NCI-H1930 (cell line): ENCODE measurements at regions not wholly inside any gene's neighbourhood (a gene's known extent, or its start where the extent isn't known, plus 50 kb on each side); places are given as distances from the start of the nearest gene placed in this dataset.

Experiments used
- DNase-seq, 2 experiments: peaks; one replicate each; lab custom pipeline; 2025; lab: John Stamatoyannopoulos, UW

DNA sequence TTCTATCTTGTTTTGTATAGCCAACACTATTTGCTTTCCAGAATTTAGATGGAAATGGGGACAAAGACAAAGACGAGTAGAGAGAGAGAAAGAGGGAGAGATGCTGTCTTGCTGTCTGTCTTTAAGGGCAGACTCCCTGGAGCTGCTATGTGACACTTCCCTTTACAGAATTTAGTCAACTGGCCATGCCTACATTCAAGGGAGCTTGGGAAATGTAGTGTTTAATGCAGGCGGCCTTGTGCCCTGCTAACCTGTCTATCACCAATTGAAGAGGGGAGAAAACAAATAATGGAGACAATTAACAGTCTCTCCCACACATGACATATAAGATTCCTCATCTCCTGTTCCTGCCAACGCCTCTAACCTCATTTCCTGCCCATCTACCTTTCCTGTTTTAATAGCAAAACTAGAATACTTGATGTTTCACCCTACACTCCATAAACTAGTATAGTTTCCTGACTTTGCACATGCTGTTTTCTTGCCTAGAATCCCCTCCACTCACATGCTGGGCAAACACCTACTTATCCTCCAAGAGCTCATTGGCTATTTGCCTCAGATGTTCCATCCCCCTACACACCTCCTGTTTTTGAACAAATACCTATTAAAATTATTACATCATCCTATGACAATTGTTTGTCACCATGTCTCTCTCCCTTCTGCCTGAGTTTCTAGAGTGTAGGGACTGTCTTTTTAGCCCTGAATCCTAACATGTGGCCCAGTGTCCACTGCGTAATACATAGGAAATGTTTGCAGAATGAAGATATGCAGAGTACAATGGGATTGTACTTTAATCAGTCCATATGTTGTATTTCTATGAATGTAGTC is 117.2 kb downstream of the SLC25A24 start:
- DNase-seq: peak in 1 of 2 experiments; percentile 12

DNA sequence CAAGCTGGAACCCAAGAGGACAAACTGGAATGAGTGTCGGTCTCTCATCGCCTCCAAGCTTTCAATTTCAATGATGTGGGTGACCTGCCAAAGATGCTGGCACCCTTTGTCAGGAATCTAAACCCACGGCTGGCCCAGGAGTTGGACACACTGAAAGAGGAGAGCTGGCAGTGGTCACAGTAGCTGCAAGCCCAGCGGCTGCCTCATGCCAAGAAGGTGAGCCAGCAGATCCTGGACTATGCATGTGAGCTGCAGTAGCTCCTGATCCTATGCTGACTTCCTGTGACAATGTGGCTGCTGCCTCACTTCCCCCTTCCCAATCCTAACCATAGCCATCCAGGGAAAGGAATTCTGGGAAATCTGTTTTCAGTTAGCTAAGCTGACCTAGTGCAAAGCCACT is 117.0 kb upstream of the VAV3 start:
- no peak for DNase-seq

DNA sequence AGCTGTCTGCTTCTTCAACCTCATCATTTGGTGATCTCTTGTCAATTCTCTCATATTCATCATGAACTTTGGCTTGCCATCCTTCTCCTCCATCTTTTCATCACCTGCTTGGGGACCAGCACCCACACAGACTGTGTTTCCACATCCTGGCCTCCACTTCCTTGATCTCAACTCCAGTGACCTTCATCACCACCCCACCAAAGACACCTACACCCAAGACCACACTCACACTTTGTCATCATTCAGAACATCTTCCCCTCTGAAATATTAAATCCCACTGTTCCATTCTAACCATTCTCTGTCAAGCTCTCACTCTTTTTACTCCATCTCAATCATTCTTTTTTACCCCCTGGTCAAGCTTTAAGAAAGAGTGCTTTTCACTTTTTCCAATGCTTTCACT is 115.5 kb upstream of the VAV3 start:
- no peak for DNase-seq

DNA sequence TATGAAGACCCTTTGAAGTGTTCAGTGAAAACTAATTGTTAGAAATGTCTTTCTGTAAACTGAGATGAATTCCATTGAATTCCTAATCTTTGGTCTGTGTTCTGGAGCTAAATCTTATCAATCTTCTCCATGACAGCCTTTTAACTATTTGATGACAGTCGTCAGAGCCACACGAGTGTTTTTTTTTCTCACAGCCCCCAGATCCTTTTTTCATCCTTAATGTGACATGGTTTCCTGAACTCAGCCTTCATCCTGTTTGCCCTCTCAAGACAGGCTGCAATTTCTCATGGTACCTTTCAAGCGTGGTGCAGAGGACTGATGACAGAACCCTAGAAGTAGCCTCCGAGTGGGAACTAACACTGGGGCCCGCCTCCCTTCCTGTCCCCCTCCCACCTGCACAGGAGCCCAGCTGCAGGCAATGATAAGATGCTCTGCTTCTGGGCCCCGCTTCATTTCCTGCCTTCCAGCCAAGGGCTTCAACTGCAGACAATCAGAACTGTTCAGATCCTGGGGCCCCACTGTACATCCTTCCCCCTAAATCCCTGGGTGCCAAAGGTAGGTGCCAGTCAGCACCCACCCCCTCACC is 114.6 kb upstream of the VAV3 start:
- no peak for DNase-seq

DNA sequence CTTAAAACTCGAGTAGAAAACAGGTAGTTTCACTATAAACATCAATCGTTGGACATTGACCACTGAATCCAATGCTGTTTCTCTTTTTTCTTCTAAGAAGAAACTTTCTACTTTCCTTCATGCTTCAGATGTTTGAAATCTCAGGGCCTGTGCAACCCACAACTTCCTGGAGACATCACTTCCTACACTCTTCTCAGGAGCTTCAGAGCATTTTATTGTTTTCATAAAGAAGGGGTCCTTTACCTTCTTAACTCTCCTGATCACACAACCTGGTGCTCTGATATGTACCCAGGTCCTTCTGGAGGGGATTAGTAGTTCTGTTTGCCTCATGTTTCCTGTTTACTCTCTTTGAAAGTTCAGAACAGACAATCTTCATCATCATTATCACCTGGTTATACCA is 113.0 kb upstream of the VAV3 start:
- DNase-seq: no peak

DNA sequence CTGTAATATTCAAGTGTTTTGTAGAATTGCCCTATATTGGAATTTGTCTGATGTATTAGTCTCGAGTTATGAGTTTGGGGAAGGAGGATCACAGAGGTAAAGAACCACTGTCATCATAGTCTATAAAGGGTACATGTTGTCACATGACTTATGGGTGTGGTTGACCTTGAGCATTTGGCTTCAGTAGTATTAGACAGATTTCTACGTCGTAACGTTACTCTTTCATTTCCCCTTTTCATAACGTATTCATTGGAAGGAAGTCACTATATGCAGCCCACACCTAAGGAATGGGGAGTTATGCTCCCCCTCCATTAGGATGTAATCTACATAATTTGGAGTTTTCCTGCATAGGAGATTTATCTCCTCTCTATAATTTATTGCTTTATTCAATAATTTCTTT is 110.1 kb upstream of the VAV3 start:
- DNase-seq: no peak

DNA sequence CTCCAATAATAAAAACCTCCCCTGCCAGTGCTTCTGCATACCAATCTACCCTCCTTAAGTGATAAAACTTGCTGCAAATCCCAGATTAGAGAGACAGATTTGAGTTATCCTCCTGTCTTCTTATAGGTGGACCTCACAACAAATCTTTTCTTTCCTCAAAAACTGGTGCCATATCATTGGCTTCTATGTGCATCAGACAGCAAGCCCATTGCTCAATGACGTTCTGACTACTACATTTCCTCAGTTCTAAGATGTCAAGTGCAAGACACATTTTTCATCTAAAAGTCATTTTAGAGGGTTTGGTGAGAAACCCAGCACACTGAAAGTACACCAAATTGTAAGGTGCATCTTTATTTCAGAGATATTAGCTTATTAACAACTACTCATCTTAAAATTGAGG is 107.8 kb upstream of the VAV3 start:
- DNase-seq: no peak

DNA sequence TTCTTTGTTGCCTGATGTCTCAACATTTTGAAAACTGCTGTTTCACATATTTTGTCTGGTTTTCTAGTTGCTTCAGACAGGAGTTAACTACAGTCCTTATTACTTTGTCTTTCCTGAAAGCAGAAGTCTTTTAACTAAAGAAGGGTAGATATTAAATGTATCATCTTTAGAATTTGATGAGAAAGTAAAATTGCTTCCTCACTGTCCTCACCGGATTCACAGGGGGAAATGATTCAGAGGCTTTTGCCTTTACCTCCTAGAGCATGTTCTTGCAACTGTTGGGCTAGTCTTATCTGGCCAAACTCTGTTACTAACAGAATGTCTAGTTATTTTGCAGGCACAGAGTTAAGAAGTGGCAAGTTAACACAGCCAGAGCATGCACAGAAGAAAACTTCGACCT is 107.2 kb upstream of the VAV3 start:
- DNase-seq: no peak

DNA sequence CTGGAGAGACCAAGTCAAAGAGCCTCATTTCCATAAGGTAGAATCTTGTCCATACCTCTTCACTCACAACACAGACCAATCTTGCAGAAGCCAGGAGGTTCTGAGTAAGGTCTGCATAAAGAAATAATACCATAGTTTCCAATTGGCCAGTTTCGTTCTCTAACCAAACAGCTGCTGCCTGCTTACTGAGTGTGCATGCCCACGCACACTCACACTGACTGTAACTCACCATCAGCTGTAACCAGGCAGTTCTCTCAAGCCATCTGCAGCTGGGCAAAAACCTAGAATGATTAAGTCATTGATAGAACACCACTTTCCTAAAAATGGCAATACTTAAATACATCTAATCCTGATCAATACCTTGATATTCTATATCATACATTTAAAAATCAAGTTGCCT is 106.6 kb upstream of the VAV3 start:
- no peak for DNase-seq

DNA sequence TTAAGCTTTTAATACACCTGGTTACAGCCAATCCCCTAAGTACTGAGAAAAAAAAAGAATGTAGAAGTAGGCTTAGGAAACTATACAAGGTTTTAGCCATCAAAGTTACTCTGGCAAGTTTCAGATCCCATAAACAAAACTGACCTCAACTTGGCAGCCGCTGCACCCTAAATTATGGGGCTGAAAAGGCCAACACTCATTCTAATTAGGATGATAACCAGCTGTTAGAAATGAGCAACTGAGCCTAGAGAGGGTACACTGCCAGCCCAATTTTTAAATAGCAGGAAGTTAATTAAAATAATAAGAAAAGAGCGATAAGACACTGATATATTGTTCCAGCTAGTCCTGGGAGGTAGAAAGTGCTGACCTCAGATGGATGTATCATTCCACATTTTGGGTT is 105.7 kb upstream of the VAV3 start:
- no peak for DNase-seq

DNA sequence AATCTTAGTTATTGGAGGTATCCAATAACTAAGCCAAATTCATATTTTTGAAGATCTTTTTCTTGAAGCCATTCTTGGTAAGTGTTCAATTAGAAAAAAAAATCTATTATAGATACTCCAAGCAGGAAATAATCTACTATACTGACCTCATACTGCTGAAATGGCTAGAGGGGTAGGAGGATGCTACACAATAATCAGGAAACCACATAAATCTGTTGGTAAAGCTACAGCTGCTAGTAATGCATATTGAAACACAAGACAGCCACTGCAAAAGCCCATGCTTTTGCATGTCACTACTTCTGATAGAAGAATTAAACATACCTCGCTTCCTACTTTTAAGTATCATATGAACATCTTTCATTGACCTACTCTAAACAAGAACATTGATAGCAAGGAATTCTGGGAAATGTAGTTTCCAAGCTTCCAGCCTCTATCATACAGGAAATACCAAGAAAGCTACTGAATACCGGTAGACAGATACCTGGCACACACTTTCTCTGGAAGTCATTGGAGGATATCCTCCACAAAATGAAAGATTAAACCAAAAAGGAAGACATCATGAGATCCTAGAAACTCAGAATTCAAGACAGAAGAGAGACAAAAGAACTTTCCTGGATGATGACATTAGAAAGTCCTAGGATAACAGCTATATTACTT is 103.0 kb upstream of the VAV3 start:
- DNase-seq: no peak

DNA sequence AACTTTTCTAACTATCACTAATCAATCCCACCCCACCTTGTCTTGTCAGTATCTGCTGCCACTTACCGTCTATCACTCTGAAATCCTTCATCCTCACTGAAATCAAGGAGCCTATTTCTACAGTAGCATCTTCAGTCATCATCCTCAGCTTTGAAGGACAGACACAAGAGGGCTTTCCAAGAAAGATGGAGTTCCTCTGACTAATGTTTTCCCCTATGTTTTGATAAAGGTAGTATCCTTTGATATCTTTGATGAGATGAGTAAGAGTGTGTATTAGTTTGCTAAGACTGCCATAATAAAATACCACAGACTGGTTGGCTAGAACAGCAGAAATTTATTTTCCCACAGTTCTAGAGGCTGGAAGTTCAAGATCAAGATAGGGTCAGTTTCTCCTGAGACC is 101.8 kb upstream of the VAV3 start:
- no peak for DNase-seq

DNA sequence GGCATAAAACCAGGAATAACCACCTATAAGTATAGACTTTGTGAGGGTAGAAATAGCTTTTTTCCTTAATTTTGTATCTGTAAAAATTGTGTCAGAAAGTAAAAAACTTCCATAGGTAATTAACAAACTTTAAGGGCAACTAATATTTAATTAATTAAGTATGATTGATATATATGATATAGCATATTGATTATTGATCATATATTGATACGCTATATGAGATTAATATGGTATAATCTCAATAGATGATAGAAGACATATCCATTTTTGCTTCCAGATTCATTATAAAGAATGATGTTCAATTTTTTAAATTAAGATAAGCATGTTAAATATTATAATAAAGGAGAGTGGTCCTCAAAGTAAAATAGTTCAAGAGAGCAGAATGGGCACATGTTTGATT is 99.3 kb upstream of the VAV3 start:
- no peak for DNase-seq

DNA sequence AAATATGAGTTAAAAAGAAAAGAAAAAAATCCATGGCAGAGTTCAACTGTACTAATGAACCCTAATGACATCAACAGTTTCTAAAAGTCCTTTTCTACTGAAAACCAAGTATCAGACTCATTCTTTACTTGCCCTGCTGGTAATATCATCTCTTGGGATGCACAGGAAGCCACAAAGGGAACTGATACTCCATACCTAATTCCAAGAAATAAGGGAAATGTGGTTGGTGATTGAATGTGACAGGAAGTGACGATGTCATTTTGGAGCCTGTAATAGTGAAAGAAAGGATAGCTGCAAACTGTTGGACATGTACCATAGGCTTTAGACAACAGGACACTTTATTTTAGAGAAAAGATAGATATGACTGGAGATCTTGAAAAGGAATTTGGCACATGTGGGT is 98.7 kb upstream of the VAV3 start:
- DNase-seq: no peak

DNA sequence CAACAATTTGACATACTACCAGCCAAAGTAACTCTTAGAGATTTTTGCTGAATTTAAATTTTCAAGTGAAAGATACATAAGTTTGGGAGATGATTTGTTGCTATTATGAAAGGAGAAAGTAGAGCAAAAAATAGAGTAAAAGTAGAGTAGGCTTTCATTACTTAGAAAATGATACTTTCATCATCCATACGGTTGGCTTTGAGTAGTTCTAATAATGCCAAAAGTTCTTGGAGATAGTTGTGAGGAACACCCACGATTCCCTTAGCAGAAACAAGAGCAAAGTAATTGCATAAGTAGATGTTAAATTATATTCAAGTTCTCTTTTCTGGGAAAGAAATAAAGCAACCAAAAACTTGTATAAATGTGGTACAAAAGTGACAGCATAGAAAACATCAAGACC is 95.0 kb upstream of the VAV3 start:
- DNase-seq: no peak

DNA sequence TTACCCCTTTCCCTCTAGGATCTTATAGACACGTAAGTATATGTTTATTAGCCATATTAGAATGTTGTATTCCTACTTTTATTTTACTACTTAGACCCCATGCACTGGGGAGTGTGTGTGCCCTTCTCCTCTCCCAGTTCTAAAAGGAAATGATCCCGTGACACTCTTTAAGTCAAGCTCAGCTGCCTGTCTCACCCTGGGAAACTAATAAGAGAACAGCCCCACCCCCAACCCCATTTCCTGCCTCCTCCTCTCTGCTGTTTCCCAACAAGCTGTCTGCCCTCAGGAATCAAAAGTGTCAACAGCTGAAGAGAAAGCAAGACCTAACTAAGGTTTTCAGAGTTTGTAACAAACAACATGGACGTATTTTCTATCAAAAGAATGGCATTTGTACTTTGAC is 92.6 kb upstream of the VAV3 start:
- no peak for DNase-seq

DNA sequence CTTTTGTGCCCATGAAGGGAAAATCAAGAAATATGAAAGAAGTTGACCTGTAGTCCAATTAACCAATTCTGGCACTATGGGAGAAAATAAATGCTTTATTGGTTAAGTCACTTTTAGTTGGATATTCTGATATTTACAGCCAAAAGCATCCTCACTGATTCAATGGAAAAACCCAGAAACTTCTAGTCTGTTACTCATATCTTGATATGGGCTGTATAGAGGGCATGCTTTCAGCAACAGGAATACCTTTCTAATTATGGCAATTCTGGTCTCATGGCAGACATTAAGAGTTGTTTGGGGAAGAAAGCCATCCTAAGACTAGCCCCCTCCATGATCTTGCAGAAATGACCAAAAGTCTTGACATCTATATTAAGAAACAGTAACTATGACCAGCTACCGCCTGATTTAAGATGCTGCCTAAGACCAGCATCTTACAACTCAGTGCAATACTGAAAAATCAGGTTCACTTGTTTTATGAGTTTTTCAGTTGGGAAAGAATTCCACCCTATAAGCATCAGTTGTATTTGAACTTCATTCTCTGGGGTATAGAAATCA is 91.5 kb upstream of the VAV3 start:
- DNase-seq: no peak

DNA sequence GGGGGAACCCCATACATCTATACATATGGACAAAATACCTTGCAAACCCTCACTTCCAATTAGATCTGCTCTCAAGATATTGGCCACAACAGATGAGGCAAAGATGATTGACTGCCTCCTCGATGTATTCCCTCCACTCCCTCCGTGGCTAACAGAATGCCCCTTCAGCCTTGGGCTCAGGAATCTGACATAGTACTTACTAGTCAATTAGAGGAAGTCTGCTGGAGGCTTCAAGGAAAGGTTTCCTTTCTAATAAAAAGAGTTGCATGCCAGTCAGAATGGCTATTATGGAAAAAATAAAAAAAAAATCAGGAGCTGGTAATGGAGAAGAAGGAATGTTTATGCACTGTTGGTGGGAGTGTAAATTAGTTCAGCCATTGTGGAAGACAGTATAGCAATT is 90.4 kb upstream of the VAV3 start:
- DNase-seq: no peak

DNA sequence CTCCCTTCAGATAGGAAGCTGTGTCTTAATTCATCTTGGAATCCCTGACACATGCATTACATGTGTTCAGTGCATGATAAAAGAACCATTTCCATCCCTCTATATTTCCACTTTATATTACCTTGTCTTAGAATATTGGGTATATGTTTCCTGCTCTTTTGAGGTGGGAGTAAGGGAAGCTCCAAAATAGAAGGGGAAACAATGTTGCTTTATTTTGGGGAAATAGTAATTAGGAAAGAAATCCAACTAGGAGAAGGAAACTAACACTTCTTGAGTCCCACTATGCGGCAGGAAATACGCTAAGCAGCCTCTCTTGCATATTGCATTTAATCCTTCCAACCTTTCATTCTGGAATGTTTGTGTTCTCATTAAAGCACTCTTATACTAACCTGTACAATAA is 89.4 kb upstream of the VAV3 start:
- no peak for DNase-seq

DNA sequence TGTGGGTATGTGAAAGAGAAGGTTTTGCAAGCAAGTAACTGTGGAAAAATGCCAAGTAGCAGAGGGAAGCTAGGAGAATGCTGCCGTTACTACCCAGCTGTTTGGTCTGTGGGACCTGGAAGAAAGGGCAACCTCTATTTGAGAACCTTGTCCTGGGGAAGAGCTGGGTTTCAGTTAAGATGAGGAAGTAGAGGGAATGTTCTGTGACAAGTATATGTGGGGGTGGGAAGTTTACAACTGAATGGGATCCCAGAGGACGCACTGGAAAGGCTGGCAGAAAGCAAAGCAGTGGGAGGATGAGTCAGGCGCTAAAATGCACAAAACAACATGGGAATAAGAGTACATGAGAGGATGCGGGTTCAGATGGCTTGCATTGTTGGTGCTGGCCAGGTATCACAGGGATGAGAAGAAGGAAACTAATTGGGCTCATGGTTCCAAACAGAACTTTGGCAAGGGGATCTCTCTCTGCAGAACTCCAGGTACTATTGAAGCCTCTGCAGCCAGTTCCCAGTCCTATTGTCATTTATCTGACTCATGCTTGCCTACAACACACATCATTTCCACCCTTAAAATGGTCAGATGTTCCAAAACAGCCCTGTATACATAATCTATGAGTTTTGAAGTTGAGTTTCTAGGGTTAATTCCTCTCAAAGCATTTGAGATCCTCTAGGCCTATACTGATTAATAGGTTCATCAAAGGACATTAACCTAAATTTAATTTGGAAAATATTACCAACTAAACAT is 88.5 kb upstream of the VAV3 start:
- no peak for DNase-seq

DNA sequence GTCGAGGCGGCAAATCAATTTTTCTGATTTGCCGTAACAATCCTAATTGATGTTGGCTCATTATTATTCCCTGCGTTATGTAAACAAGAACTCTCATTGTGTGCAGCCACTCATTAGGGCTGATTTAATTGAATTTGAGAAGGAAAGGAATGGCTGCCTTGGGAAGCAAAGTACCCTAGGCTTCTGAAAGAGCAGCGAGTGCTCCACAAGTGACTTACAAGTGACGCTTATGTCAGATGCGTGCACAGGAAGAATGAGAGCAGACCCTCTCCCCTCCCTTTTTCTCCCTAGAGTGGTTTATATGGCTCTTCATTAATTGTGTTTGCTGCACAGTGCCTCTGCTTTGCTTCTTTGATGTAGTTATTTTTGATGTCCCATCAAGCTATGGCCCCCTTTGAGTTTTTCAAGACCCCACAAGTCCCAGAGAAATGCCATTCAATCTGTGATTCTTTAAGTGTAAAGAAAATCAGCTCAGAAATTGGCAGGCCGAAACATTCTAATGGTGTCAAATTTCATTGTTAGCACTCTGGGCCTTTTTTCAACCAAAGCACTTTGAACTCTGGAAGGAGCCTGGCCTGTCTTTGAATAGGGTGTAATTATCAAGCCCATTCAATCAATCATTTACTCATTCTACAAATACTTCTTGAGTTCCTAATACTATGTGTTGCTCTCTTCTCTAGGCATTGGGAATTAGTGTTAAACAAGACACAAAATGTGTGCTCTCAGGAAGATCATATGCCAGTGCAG is 86.8 kb upstream of the VAV3 start:
- DNase-seq: no peak
